Stimulated activated CD4-positive, alpha-beta T cell treated with anti-CD3 and anti-CD28 coated beads, Interleukin-2, amount 100 ng/mL, for 48 hours (primary cell): ENCODE measurements at regions not wholly inside any gene's neighbourhood (a gene's known extent, or its start where the extent isn't known, plus 50 kb on each side); places are given as distances from the start of the nearest gene placed in this dataset.
"Not testable (repeated sequence)": the region's sequence is repeated elsewhere in the genome, so short reads cannot be mapped to it uniquely, and the experiment has no call there.

Experiments used
- DNase-seq, 2 donors: peaks; one replicate each; pipeline ENCODE4 v3.0.0-alpha.2; 2020

GRCh38 chr6:6962699-6963098 lies 145.1 kb upstream of the RREB1 start:
- no peak for DNase-seq

DNA sequence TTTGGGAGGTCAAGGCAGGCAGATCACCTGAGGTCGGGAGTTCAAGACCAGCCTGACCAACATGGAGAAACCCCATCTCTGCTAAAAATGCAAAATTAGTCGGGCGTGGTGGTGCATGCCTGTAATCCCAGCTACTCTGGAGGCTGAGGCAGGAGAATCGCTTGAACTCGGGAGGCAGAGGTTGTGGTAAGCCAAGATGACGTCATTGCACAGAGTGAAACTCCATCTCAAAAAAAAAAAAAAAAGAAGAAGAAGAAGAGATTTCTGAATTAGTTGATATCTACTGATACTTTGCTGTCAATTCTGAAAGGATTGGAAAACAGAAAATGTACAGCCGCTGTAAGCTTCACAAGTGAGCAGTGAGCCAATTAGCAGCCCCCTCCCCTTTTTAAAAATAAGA lies 144.4 kb upstream of the RREB1 start:
- DNase-seq = not testable (repeated sequence)

- DNase-seq = no peak
Measured at GRCh38 chr6:6964675-6965074, 143.1 kb upstream of the RREB1 start.

DNA sequence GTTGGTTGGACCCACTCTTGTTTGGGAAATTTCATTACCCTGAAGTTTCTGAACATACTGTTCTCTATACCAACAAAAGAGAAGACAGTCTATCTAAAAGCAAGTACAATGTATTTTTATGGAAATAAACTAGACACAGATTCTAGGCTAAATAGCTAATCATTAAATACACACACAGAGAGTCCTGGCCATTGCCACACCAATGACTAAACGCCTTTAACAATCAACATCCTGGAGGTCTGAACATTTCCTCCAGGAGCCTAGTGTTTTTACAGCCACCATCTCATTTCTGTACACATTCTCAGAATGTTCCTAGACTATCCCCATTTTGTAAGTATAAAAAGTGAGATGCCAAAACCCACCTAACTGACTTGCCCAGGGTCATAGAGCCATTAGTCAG lies 141.6 kb upstream of the RREB1 start:
- no peak for DNase-seq

- no peak for DNase-seq
Measured at GRCh38 chr6:6966569-6966968, 141.2 kb upstream of the RREB1 start.

DNA sequence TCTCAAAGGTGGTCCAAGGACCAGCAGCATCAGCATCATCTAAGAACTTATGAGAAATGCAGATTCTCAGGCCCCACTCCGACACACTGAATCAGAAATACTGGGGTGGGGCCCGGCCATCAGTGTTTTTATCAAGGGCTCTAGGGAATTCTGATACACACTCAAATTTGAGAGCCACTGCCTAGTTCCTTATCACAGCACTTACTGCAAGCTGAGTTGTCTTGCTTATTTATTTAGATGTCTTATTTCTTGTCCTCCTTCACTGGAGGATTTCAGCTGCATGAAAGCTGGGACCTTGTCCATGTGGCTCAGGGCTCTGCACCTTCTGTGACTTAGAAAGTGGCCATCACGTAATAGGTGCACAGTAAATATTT lies 139.4 kb upstream of the RREB1 start:
- no peak for DNase-seq

DNA sequence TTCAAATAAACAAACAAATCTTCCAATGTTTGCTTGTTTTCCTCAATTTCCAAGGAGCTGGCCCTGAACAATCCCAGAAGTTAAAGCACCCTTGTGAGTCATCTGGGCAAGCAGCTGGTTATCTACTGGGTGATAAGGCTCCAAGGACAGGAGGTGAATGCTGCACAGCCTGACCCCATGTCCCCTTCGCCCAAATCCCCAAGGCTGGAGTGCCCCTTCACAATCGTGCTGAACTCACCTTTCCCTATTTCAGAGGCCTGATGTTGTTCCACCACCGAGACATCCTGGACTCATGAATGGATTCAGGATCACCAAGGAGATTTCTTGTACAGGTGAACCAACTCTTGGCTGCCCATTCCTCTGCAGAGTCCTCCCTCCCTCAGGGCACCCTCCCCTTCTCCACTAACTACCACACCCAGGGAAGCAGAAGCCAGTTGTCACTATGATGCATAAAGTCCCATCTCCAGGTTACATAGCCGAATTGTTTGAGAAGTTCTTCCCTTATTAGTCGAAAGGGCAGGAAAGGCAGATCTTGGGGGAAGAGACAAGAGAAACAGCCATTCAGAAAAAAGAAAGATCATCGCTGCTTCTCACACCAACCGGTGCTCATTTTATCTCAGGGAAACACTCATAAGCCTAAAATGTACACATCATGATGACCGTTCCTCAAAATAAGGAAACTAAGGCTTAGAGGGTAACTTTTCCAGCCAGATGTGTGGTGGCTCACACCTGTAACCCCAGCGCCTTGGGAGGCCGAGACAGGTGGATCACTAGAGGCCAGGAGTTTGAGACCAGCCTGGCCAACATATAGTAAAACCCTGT lies 138.8 kb upstream of the RREB1 start:
- no peak for DNase-seq

GRCh38 chr6:6969761-6970223 lies 138.0 kb upstream of the RREB1 start:
- DNase-seq = no peak

DNA sequence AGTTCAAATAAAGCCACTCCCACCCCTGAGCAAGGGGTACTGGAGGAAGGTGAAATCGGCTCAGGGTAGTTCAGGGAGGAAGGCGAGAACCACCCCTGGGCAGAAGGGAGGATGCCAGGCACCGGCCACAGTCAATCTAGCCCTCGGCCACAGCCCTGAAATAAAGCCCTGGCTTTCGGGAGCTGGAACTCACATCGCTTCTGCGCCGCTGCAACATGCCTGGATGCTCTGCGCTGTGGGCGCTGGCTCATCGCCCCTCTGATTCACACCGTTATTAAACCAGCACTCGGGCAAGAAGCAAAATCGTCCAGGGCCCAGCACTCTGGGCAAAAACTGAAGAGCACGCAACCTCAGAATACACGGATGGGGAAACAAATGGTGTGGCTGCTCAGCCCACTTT lies 136.9 kb upstream of the RREB1 start:
- DNase-seq = no peak

DNA sequence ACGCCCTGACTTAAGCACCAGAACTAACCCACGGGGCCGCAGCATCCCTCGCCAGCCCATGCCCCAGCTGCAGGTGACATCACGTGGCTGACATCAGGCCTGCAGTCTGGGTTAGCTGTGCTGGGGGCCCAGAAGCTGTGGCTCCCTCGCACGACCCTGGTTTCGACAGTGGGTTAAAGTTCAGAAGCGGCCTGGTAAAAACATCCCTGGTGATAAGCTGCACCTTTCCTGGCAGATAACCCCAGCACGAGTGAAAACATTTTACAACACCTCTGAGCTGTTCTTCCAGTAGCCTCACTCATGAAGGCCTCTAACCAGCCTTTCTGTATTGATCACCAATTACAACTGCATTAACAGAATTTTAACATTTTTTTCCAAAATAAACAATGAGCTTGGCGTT lies 136.4 kb upstream of the RREB1 start:
- DNase-seq = no peak

DNA sequence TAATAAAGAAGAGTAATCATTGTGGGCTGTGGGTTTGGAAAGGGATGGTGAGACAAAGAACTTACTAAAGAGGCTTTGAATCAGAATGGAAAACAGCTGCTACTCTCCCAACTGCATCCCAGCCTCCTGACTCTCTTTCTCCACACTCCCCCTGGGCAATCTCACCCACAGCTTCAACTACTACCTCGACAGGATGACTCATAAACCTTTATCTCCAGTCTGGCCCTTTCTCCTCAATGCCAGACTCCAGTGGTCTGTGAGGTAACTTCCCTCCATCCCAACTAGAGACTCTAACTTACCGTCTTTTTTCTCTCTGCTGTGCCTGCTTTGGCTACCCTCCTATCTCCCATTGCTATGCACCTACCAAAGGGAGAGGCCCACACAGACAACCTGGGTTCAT lies 135.3 kb upstream of the RREB1 start:
- DNase-seq = no peak

- DNase-seq = no peak
Measured at GRCh38 chr6:6973721-6974120, 134.0 kb upstream of the RREB1 start.

DNA sequence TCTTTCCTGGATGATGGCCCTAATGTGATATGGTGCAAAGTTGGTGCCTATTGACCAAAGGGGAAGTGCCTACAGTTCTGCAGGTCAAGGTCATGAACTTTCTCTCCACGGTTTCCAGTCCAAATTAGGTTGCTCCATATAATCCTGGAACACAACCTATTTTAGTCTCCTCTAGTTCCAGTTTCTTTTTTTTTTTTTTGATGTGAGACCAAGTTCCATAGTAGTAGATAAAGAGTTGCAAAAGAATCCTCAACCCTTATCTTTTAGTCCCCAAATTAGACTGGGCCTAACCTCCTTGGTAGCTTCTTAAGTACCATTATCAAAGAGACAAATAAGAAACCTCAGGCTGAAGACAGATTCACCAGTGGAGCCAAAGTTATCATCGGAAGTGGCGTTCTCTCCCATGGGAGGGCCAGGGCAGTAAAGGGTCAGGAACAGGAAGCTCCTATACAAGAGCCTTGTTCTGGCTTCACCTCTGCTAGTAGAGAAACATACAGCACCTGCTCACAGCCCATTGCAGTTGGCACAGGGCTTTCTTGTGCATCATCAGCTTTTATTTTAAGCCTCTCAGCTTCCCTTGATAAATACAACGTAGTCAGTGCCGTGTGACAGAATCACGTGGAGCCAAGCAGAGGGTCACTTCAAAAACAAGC lies 132.2 kb upstream of the RREB1 start:
- DNase-seq = no peak

DNA sequence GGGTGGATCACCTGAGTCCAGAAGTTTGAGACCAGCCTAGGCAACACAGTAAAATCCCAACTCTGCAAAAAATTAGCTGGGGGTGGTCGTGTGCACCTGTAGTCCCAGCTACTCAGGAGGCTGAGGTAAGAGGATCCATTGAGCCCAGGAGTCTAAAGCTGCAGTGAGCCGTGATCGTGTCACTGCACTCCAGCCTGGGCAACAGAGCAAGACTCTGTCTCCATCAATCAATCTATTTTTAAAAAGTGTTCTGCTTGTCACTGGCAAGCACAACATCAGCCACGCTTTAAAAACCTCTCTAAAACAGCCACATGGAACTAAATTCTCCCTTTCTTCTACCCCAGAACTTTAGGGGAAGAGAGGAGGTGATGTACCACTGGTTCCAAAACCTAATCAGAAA lies 131.6 kb upstream of the RREB1 start:
- DNase-seq = no peak

- DNase-seq = no peak
Measured at GRCh38 chr6:6978731-6979130, 129.0 kb upstream of the RREB1 start.

GRCh38 chr6:6980999-6981597 lies 126.7 kb upstream of the RREB1 start:
- DNase-seq = no peak

GRCh38 chr6:6981681-6982322 lies 126.0 kb upstream of the RREB1 start:
- no peak for DNase-seq

GRCh38 chr6:6982663-6983062 lies 125.1 kb upstream of the RREB1 start:
- DNase-seq = no peak

DNA sequence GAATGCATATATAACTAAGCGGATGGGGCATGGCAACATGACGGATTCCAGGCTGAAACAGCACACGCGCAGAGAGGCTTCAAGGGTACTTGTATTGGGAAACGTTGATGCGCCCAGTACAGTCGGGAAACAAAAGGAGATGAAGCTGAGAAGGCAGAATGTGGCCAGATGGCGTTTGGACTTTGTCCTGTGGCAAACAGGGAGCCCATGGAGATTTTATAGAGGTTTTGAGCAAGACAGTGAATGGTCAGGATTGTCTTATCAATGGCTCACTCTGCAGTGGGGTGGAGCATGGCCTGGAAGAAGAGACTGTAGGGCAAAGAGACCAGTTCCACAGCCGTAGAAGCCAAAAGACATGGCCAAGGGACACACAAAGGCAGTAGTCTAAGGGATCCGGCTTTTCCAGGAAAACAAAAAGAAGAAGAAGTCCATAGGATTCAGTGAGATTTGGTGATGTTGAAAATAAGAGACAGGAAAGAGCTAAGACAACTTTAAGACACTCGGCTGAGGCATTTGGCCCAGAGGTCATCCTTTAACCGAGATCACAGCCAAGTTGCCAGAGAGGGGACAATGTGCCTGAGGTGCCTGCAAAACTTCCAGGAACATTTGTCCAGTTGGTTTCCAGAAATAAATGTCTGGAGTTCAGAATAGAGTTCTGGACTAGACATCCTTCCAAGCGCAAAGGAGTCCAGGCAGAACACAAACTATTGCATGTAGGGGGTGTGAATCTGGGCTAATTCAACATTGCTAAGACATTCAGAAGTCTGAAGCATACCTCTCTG lies 123.0 kb upstream of the RREB1 start:
- no peak for DNase-seq

GRCh38 chr6:6986344-6986743 lies 121.4 kb upstream of the RREB1 start:
- DNase-seq = no peak

- no peak for DNase-seq
Measured at GRCh38 chr6:6987749-6988148, 120.0 kb upstream of the RREB1 start.

GRCh38 chr6:6990059-6990458 lies 117.7 kb upstream of the RREB1 start:
- DNase-seq = not testable (repeated sequence)
